Stimulated activated naive CD8-positive, alpha-beta T cell treated with anti-CD3 and anti-CD28 coated beads, Interleukin-15, amount 100 ng/mL, for 72 hours (primary cell): ENCODE measurements at regions not wholly inside any gene's neighbourhood (a gene's known extent, or its start where the extent isn't known, plus 50 kb on each side); places are given as distances from the start of the nearest gene placed in this dataset.

ENCODE experiments used
- ATAC-seq: fragments of 150-1000 bp; cut with Tn5 transposase; 2 replicates; pipeline ENCODE4 v1.10.0; 2021; ENCODE audit warnings: mild to moderate bottlenecking, moderate library complexity
- DNase-seq, 2 donors: peaks; one replicate each; pipeline ENCODE4 v3.0.0; 2021 to 2022
- H3K27ac Mint-ChIP-seq, 2 donors: one replicate each; pipeline ENCODE4 v1.8.0; 2022; ENCODE audit warnings: mild to moderate bottlenecking in 2 of 2, mixed read lengths in 2 of 2, moderate library complexity in 2 of 2
- H3K27me3 Mint-ChIP-seq: one replicate; pipeline ENCODE4 v1.8.0; 2022; ENCODE audit warnings: mixed read lengths
- H3K4me1 Mint-ChIP-seq: one replicate; pipeline ENCODE4 v1.8.0; 2022; ENCODE audit warnings: mild to moderate bottlenecking, mixed read lengths
- H3K4me3 Mint-ChIP-seq, 2 donors: one replicate each; pipeline ENCODE4 v1.8.0; 2022; ENCODE audit warnings: mild to moderate bottlenecking in 2 of 2, mixed read lengths in 2 of 2, moderate library complexity in 1 of 2
- H3K9me3 Mint-ChIP-seq, 2 donors: one replicate each; pipeline ENCODE4 v1.8.0; 2022; ENCODE audit warnings: mixed read lengths in 2 of 2

DNA sequence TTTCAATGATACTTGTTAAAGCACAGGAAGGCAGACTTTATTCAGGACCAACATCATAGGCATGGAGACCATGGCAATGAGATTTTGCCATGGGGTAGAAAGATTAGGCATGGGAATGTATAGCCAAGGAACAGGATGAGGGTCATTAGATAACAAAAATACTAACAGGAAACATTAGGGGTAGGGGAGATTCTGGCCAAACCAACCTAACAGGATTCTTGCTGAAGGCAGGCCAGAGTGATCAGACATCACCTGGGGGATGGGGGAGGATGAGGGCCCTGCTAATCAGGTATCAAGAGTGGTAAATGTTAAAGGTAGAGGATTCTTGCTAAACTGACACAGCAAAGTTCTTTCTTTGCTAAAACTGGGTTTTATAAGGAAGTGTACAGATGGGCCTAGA is 481.8 kb downstream of the ETS1 start:
- Mint-ChIP-seq H3K4me3 (no peak overlapping the region), H3K9me3 (peaks cover 7 to 11% of the 10 kb centered on the region in 2 donors), H3K27me3 (no peaks in the 10 kb centered on the region), H3K4me1 (peaks cover 16% of the 10 kb centered on the region), H3K27ac (peak overlapping the region in 1 of 2 donors; percentile 20)
- ATAC-seq (no peak), DNase-seq (no peak)

DNA sequence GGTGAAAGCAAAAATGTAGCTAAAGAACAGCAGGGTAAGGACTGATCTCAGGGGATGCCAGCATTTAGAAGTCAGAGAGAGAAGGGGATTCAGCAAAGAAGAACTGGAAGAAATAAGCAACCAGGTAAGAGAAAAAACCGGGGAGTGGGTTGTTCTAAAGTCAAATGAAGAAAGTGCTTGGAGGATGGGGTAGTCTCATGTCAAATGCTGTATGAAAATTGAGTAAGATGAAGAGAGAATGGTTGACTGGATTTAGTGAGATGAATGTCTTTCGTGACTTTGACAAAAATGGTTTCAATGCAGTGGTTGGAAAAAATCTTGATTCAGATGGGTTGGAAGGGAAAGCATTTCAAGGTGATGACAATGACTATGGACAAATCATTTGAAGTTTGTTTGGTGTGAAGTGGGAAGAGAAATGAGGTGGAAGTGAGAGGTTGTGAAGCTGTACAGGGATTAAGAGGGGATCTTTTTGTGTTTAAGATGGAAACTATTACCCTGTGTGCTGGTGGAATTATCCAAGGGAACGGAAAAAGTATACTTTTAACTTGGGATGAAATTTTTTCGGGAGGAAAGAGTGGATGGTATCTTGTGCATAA is 484.0 kb downstream of the ETS1 start:
- no peak overlapping the region for H3K27ac Mint-ChIP-seq
- ATAC-seq = no peak

DNA sequence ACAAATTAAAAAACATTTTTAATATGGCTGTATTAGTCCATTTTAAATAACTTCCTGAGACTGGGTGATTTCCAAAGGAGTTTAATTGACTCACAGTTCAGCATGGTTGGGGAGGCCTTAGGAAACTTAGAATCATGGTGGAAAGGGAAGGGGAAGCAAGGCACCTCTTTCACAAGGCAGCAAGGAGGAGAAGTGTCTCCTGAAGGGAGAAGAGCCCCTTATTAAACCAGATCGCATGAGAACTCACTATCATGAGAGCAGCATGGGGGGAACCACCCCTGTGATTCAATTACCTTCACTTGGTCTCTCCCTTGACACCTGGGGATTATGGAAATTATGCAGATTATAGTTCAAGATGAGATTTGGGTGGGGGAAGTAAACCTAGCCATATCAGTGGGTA is 488.6 kb downstream of the ETS1 start:
- Mint-ChIP-seq H3K4me1 (peaks cover 30% of the 10 kb centered on the region), H3K27me3 (no peaks in the 10 kb centered on the region), H3K27ac (peak overlapping the region; percentile 91 to 93), H3K4me3 (peak overlapping the region in 1 of 2 donors; percentile 35), H3K9me3 (peaks cover 0 to 4% of the 10 kb centered on the region in 2 donors)
- ATAC-seq (no peak), DNase-seq (no peak)

More for the DNA sequence above, 484.0 kb downstream of the ETS1 start:
- Mint-ChIP-seq H3K4me3 (no peak overlapping the region), H3K27me3 (no peaks in the 10 kb centered on the region), H3K9me3 (peaks cover 5 to 9% of the 10 kb centered on the region in 2 donors), H3K4me1 (peaks cover 28% of the 10 kb centered on the region)
- DNase-seq = no peak

DNA sequence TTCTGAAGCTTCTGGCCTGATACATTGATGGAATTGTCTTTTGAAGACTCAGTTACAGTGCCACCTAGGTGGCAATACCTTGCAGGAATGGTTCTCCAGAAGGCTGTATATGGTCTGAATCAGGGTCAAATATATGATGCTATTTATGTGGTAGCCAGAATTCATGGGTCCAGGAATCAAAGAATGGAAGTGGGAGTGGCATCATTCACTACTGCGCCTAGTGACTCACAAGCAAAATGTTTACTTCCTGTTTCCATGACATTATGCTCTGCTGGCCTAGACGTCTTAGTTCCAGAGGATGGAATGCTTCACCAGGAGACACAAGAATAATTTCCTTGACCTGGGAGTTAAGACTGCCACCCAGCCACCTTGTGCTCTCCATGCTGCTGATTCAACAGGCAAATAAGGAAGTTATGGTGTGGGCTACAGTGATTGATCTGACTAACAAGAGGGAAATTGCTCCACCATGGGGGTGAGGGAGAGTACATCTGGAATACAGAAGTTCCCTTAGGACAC is 491.8 kb downstream of the ETS1 start:
- Mint-ChIP-seq H3K4me1 (peaks cover 24% of the 10 kb centered on the region), H3K27ac (peak overlapping the region in 1 of 2 donors; percentile 49), H3K4me3 (no peak overlapping the region), H3K9me3 (peaks cover 1 to 2% of the 10 kb centered on the region in 2 donors), H3K27me3 (no peaks in the 10 kb centered on the region)
- DNase-seq = no peak
- ATAC-seq = no peak

DNA sequence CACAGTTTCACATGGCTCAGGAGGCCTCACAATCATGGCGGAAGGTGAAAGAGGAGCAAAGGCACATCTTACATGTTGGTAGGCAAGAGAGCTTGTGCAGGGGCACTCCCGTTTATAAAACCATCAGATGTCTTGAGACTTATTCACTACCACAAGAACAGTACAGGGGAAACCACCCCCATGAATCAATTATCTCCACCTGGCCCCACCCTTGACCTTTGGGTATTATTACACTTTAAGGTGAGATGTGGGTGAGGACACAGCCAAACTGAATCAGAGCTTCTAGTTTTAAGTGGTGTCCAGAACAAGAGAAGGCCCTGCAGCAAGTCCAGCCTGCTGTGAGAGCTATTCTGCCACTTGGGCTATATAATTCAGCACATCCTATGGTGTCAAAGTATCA is 493.7 kb downstream of the ETS1 start:
- DNase-seq (no peak), ATAC-seq (no peak)
- peaks cover 11 to 20% of the 10 kb centered on the region in 2 donors for H3K9me3 Mint-ChIP-seq
- H3K27me3 Mint-ChIP-seq = no peaks in the 10 kb centered on the region
- H3K4me3 Mint-ChIP-seq = no peak overlapping the region
- no peak overlapping the region for H3K27ac Mint-ChIP-seq
- peaks cover 10% of the 10 kb centered on the region for H3K4me1 Mint-ChIP-seq

DNA sequence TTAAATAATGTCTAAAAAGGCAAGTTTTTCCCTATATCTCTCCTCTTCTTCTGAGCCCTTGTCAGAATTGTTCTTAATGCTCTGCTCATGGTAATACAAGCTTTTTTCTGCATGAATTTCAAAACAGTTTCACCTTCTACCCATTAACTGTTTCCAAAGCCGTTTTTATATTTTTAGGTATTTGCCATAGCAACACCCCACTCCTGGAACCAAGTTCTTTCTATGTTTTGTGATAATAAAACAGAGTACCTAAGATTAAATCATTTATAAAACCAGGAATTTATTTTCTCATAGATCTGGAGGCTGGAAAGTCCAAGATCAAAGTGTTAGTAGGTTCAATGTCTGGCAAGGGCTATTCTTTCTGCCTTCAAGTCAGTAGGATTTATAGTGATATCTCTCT is 497.4 kb downstream of the ETS1 start:
- no peaks in the 10 kb centered on the region for H3K27me3 Mint-ChIP-seq
- H3K4me3 Mint-ChIP-seq = no peak overlapping the region
- H3K9me3 Mint-ChIP-seq = peaks cover 14 to 25% of the 10 kb centered on the region in 2 donors
- H3K4me1 Mint-ChIP-seq = peaks cover 21% of the 10 kb centered on the region
- DNase-seq (no peak), ATAC-seq (no peak)
- no peak overlapping the region for H3K27ac Mint-ChIP-seq

DNA sequence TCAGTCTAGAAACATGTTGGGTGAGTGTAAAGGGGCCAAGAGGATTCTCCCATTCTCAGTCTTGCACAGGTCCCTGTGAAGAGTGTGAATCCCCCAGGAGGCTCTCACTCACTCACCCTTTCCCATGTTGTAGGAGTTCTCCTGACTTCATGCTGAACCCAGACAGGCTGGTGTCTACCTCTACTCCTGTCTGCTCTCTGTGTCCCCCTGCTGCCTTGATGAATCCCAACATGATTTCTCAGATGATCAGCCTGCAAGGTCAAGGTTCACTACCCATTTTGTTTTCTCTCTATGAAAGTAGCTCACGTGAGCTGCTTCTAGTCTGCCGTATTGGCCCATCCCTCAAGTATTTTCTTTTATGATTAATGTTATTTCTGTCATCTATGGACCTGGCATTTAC is 500.6 kb downstream of the ETS1 start:
- Mint-ChIP-seq H3K27ac (peak overlapping the region in 1 of 2 donors; percentile 21), H3K4me3 (no peak overlapping the region), H3K27me3 (no peaks in the 10 kb centered on the region), H3K9me3 (peaks cover 19 to 45% of the 10 kb centered on the region in 2 donors), H3K4me1 (peaks cover 40% of the 10 kb centered on the region)
- no peak for DNase-seq
- ATAC-seq = peak; percentile 26

DNA sequence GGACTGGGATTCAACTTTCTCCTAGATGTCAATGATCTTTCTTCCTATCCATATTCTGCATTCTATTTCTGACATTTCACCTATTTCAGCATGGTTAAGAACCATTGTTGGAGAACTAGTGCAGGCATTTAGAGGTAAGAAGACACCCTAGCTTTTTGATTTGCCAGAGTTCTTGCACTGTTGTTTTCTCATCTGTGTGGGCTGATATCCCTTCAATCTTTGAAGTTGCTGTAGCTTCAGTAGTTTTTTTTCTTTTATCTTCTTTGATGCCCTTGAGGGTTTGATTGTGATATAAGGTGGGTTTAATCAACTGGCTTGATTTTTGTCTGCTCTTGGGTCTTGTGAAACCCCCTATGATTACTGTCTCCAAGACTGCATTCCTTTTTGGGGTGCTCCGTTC is 502.1 kb downstream of the ETS1 start:
- ATAC-seq (no peak), DNase-seq (no peak)
- H3K27ac Mint-ChIP-seq = no peak overlapping the region
- H3K27me3 Mint-ChIP-seq = no peaks in the 10 kb centered on the region
- H3K4me3 Mint-ChIP-seq = no peak overlapping the region
- H3K4me1 Mint-ChIP-seq = peaks cover 43% of the 10 kb centered on the region
- H3K9me3 Mint-ChIP-seq = peaks cover 15 to 40% of the 10 kb centered on the region in 2 donors

DNA sequence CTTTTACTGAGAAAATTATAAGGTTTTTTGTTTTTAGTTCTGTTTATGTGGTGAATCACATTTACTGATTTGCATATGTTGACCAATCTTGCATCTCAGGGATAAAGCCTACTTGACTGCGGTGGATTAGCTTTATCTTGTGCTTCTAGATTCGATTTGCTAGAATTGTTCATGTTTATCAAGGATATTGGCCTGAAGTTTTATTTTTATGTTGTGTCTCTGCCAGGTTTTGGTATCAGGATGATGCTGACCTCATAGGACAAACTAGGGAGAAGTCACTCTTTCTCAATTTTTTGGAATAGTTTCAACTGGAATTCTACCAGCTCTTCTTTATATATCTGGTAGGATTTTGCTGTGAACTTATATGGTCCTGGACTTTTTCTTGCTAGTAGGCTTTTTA is 504.8 kb downstream of the ETS1 start:
- H3K4me3 Mint-ChIP-seq = no peak overlapping the region
- H3K27ac Mint-ChIP-seq = no peak overlapping the region
- DNase-seq = no peak
- peaks cover 58% of the 10 kb centered on the region for H3K4me1 Mint-ChIP-seq
- H3K27me3 Mint-ChIP-seq = no peaks in the 10 kb centered on the region
- H3K9me3 Mint-ChIP-seq = peaks cover 5 to 20% of the 10 kb centered on the region in 2 donors
- ATAC-seq = no peak

DNA sequence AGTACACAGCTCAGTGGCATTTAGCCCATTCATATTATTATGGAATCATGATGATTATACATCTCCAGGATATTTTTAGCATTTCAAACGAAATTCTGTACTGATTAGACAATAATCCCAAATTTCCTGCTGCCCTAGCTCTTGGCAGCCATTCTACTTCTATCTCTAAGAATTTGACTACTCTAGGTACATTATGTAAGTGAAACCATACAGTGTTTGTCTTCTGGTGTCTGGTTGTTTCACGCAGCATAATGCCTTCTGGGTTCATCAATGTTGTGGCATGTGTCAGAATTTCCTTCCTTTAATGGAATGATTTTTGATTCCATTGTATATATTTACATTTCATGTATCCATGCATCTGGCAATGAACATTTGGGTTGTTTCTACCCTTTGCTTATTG is 517.7 kb downstream of the ETS1 start:
- Mint-ChIP-seq H3K9me3 (peaks cover 9 to 22% of the 10 kb centered on the region in 2 donors), H3K27me3 (no peaks in the 10 kb centered on the region), H3K4me3 (no peak overlapping the region), H3K4me1 (peaks cover 4% of the 10 kb centered on the region), H3K27ac (no peak overlapping the region)
- DNase-seq (no peak), ATAC-seq (no peak)

DNA sequence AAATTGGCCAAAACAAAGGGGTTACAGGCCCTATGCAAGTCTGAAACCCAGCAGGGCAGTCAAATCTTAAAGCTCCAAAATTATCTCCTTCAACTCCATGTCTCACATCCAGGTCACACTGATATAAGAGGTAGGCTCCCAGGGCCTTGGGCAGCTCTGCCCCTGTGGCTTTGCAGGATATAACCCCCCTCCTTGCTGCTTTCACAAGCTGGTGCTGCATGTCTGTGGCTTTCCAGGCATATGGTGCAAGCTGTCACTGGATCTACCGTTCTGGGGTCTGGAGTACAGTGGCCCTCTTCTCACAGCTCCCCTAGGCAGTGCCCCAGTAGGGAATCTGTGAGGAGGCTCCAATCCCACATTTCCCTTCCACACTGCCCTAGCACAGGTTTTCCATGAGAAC is 519.6 kb downstream of the ETS1 start:
- DNase-seq (no peak), ATAC-seq (no peak)
- peaks cover 3% of the 10 kb centered on the region for H3K4me1 Mint-ChIP-seq
- no peak overlapping the region for H3K27ac Mint-ChIP-seq
- H3K4me3 Mint-ChIP-seq = no peak overlapping the region
- H3K27me3 Mint-ChIP-seq = no peaks in the 10 kb centered on the region
- H3K9me3 Mint-ChIP-seq = peaks cover 6 to 32% of the 10 kb centered on the region in 2 donors

DNA sequence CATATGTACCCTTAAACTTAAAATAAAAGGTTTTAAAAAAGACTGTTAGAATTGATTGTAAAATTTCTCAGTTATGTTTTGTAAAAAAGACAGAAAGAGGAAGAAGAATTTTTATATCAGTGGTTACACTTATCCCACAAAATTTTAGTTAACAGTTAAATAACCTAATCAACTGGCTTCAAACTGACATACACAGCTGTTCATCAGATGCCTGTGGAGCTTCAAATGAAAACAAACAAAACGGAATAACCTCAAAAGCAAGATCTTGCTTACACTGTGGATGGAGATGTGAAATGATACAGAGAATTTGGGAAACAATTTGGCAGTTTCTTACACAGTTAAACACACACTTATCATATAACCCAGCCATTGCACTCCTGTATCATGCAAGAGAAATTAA is 521.0 kb downstream of the ETS1 start:
- no peak for ATAC-seq
- H3K27me3 Mint-ChIP-seq = no peaks in the 10 kb centered on the region
- no peak for DNase-seq
- H3K4me3 Mint-ChIP-seq = no peak overlapping the region
- H3K4me1 Mint-ChIP-seq = no peaks in the 10 kb centered on the region
- H3K27ac Mint-ChIP-seq = no peak overlapping the region
- peaks cover 6 to 32% of the 10 kb centered on the region in 2 donors for H3K9me3 Mint-ChIP-seq

DNA sequence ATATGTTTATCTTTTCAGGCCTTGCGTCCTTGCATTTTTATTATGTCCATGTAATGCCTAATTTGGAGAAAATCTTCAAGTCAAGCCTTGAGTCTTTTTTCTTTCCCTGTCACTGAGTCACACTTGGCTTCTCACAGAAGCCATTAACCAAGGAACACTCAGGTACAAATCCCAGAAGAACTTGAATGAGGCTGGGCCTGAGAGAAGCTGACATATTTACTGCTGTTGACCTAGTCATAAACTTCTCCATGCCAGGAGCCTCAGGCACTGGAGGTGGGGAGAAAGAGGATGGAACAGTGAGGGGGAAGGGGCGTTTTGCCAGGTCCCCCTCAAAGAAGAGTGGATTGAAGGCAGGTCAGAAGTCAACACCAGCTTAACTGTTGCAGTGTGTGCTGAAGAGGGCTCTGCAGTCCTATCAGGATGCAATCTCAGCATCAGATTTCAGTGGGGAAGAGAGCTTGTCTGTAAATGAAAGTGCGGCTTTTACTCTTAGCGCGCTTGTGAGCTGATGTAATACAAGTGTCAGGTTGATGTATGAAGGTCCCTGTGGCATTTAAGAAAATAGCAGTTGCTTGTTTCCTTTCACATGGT is 526.0 kb downstream of the ETS1 start:
- Mint-ChIP-seq H3K27ac (no peak overlapping the region), H3K9me3 (peaks cover 0 to 10% of the 10 kb centered on the region in 2 donors), H3K4me3 (no peak overlapping the region), H3K27me3 (no peaks in the 10 kb centered on the region), H3K4me1 (peaks cover 13% of the 10 kb centered on the region)
- no peak for ATAC-seq
- DNase-seq = no peak

DNA sequence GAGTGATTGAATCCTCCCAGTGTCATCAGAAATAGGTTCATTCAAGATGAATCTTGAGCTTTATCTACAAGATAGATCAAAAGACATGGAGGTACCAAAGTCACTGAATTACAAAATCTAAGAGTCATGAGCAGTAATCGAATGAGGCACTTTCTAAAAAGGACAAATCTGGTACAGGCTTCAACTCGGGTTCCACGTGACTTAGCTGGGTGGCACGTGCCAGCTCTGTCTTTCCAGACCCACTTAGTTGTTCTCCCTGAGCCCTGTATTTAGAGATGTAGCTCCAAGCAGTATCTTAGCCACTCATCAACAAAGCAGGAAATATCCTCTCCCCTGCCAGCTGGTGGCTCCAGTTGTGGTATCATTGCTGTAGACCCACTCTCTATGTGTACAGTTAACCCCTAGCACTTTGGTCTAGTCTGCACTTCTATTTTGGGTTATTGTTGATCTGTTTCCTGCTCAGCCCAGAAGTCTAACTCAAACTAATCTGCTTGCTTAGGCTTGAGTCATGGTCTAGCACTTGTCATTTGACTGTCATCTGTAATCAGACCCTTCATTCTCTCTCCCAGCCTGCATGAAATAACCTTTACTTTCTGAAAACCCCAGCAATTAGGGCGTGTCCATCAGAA is 528.7 kb downstream of the ETS1 start:
- no peak overlapping the region for H3K27ac Mint-ChIP-seq
- H3K9me3 Mint-ChIP-seq = peaks cover 0 to 7% of the 10 kb centered on the region in 2 donors
- no peak overlapping the region for H3K4me3 Mint-ChIP-seq
- DNase-seq (no peak), ATAC-seq (peak; percentile 50)
- H3K27me3 Mint-ChIP-seq = no peaks in the 10 kb centered on the region
- H3K4me1 Mint-ChIP-seq = peaks cover 37% of the 10 kb centered on the region

DNA sequence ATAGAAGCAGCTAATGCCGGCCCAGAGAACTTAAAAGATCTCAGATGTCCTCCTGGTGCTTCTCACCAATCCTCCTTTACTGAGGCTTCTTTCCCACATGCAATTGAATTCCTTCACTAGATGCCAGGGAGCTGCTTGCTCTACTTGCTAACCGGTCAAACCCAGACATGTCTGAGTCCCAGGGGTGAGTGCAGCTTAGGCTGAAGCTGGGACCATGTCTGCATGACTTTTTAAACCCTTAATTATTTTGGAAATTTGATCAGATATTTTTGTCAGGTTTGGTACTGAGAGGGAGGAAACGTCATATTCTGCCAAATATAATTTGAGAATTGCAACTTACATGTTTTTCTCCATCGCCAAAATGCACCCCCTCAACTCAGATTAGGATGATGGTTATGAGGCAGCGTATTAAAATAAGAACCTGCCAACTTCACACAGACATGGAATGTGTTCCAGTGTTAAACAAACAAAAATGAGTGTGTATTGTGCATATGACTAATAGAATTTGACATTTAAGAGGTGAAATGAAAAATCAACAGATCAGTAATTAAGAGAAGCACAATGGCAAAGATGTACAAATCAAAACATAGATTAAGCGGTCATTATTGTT is 529.5 kb downstream of the ETS1 start:
- Mint-ChIP-seq H3K4me1 (peaks cover 45% of the 10 kb centered on the region), H3K27me3 (no peaks in the 10 kb centered on the region), H3K4me3 (no peak overlapping the region), H3K27ac (no peak overlapping the region), H3K9me3 (peaks cover 0 to 6% of the 10 kb centered on the region in 2 donors)
- ATAC-seq (no peak), DNase-seq (no peak)
